HG02610 (cell line): ENCODE measurements at regions not wholly inside any gene's neighbourhood (a gene's known extent, or its start where the extent isn't known, plus 50 kb on each side); places are given as distances from the start of the nearest gene placed in this dataset.
"Not testable (repeated sequence)": the region's sequence is repeated elsewhere in the genome, so short reads cannot be mapped to it uniquely, and the experiment has no call there.

Experiments
- ATAC-seq: cut with Tn5 transposase; IDR thresholded peaks from one replicate; pipeline ENCODE4 v1.9.1; 2021; ENCODE audit warnings: mild to moderate bottlenecking, moderate library complexity; ENCODE audit not compliant: unreplicated experiment

DNA sequence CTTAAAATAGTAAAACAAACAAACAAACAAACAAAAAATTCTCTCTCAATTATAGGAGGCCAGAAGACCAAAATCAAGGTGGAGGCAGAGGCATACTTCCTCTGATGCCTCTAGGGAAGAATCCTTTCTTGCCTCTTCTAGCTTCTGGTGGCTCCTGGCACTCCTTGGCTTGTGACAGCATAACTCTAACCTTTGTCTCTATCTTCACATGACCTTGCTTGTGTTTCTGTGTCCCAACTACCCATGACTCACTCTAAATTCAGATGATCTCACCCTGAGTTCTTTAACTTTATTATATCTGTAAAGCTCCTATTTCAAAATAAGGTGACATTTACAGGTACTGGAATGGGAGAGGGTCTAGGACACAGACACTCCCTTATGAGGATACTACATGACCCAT, 88.3 kb upstream of the ANTXRL start:
- no peak for ATAC-seq

DNA sequence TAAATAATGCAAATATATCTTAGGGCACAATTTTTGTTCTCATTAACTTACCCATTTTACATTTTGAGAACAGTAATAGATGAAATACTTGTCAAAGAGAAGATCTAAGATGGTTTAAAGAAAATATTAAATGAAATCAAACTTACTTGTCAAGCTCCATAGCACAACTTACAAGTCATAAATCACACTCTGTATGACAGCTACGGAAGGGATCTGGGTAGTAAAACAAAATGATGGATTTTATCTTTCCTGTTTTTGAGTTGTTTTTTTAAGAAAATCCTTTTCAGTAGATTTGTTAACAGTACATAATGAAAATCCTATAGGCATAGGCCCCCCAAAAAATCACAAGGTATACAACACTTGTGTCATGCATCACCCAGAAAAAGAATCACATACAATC, 84.4 kb upstream of the ANTXRL start:
- ATAC-seq: not testable (repeated sequence)

DNA sequence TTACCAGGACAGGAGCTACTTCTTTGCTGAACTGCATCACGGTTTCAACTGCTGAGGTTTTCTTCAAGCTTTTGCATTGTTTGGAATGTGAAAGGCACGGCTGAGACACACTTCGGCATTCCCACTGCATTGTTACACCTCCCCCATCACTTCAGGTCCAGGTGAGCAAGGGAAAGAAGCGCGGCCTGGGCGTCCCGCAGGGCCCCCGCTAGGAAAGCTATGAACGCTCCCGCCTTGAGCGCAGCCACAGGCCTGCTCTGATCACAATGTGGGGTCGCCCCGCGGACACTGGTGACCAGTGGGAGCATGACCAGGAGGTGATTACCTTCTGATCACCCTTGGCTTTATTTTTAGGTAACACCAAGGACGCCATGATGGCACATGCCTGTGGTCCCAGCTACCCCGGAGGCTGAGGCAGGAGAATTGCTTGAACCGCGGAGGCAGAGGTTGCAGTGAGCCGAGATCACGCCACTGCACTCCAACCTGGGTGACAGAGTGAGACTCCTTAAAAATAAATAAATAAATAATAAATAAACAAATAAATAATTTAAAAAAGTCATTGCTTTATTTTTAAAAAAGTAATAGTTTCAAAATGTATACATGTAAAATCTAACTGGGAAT, 82.2 kb upstream of the ANTXRL start:
- ATAC-seq: not testable (repeated sequence)

DNA sequence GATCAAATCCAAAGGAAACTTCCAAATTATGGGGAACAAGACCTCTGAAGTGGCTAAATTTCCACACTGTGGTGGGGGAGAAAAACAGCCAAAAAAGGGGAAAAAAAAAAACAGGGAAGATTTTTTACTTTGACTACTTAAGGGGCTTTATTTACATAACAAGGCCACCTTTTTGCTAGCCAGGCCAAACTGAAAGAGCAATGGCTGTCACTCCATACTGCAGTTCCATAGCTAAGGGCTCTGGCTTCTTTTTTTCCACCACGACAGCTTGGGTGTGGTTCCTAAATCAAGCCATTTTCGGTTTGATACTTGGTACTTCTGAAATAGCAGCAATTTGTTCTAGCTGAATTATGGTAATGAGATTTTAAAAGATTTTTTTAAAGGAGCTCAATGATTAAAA, 76.4 kb upstream of the ANTXRL start:
- not testable (repeated sequence) for ATAC-seq

DNA sequence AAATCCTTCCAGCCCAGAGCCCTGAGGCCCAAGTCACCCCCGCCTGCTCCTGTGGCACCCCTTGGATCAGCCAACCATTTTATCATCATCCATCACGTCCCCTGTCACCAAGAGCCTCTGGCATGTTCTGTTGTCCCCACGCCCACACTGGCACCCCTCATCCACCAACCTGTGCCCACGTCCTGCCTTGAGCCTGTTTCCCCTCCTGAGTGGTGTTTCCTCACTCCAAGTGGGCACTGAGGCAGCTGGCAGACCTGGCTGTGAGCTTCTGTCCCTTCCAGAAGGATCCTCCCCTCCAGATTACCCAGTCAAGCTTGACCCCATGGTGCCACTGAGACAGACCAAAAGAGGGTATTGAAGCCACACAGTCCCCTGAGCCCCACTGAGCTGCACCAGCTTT, 71.4 kb upstream of the ANTXRL start:
- no peak for ATAC-seq

DNA sequence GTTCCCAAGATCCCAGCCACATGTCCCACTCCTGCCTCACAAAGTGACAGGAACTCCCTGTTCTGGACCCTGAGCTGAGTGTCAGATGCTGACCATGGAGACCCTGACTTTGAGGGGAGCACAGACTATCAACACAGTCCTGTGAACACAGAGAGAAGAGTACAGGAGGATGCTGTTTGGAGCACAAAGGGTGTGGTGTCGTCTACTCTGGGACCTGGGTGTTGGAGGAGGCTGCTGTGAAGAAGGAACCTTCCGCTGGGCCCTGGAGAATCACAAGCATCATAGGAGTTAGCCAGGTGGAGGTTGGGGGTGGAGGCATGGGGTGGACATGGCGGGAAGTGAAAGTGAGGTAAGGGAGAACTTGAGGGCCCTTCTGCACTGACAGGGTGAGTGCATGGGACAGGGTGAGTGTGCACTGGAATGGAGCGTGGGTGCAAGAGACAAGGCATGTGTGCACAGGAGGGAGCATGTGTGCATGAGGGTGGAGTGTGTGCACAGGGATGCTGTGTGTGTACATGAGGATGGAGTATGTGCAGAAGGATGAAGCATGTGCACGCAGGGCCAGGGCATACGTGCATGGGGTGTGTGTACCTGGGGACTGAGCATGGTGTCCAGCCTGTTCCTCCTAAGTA, 70.7 kb upstream of the ANTXRL start:
- no peak for ATAC-seq

DNA sequence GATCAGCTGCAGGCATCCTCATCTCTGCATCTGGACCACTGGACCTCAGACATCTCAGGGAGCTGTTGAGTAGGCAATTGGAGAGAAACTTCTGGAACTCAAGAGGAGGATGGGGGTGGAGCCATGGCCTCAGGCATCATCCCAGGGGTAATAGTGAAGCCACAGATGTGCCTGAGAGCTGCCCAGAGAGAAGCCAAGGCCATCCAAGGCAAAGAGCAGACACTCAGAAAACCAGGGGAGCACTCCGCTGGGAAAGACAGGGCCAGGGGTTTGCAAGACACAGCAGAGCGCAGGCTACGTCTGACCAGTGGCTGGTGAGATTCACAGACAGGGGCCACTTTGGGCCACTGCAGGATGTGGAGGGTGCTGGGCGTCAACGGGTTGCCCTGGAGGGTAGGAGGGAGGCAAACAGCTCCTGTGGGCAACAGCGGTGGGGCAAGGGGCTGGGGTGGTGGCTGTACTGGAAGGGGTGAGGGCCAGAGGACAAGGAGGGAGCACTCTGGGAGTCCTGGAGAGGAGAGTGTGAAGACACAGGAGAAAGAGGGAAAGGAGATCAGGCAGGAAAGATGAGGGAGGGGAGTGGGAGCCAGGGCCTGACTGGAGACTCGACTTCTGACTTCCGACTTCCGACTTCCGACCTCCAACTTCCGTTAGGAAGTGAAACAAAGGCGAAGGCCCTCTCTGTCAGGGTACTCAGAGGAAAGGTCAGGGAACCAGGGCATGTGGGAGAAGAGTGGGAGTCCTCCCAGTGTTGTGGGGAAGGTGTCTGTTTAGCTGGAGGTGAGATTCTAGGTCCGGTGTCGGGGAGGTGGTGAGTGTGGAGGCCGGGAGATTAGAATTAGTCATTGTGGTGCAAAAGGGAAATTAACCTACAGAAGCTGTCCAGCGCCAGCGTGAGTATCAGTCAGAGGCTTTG, 69.7 kb upstream of the ANTXRL start:
- peak; percentile 48 for ATAC-seq

DNA sequence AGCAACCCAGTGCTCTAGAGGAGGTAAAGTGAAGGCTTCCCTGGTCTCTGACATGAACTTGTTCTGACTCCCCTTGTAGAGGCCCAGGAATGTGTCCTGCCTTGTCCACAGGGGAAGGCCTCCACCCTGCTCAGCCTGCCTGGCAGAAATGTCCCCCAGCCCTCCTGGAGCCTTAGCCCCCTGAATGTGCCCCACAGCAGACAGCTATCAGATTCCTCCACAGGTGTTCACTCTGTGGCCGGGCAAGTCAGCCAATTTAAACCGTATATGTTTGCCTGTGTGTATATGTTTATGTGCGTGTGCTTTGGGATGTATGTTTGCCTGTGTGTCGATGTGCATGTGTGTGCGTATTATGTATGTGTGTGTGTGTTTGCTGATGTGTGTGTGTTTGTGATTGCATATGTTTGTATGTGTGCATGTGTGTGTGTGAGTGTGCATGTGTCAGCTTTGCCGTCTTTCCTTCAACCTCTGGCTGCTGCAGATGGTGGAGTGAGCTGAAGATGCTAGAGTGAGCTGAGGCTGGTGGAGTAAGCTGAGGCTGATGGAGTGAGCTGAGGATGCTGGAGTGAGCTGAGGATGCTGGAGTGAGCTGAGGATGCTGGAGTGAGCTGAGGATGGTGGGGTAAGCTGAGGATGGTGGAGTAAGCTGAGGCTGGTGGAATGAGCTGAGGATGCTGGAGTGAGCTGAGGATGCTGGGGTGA, 68.9 kb upstream of the ANTXRL start:
- no peak for ATAC-seq

DNA sequence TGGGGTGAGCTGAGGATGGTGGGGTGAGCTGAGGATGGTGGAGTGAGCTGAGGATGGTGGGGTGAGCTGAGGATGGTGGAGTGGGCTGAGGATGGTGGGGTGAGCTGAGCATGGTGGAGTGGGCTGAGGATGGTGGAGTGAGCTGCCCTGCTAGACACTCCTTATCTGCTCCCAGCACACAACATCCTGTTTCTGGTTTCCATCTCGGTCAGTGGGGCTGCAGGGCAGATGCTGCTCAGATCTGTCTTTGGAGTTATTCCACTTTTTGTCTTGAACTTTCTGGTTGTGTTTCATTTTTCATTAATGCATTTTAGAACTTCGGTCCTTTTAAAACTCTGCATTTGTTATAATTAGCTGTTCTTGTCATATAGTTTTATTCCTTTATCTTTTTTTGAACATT, 67.9 kb upstream of the ANTXRL start:
- ATAC-seq: no peak

DNA sequence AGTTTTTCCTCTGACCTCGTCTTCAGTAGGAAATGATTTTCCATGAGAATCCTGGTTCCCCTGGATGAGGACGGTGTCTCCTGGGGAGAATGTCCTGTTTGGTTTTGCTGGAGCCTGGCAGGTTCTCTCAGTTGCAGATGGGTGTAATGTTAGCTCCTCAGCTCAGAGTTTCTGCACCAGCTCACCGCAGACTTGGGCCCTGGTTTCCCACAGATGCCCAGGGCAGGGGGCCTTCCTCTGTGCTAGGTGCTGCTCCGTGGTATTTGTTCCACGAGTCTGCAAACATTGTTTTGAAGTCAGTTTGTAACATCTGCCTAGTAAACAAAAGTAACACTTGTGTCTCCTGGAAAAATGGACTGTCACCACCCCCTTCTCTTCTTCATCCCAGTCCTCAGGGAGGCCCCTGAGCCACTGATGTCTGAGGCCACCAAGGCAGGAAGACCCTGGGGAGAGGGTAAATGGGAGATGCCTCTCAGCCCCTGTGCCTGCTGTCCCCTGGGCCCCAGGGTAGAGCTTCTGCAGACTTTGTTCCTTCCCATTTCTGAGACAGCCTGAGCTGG, 67.3 kb upstream of the ANTXRL start:
- not testable (repeated sequence) for ATAC-seq

DNA sequence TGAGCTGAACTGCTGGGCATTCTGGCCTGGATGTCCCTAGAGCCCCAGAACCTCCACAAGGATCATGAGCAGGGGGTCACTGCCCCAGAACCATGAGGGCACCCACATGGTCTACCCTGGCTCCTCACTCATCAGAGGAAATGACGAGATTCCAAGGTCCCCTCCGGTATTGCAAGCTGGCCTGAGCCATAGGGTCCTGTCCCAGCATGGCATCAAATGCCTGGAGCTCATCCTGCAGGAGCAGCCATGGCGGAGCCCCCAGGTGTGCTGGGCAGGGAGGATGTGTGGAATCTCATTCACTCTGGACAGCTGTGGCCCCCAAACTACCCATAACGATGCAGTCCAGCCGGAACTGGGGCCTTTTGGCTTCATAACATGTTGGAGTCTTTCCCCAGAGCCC, 66.6 kb upstream of the ANTXRL start:
- ATAC-seq: no peak

DNA sequence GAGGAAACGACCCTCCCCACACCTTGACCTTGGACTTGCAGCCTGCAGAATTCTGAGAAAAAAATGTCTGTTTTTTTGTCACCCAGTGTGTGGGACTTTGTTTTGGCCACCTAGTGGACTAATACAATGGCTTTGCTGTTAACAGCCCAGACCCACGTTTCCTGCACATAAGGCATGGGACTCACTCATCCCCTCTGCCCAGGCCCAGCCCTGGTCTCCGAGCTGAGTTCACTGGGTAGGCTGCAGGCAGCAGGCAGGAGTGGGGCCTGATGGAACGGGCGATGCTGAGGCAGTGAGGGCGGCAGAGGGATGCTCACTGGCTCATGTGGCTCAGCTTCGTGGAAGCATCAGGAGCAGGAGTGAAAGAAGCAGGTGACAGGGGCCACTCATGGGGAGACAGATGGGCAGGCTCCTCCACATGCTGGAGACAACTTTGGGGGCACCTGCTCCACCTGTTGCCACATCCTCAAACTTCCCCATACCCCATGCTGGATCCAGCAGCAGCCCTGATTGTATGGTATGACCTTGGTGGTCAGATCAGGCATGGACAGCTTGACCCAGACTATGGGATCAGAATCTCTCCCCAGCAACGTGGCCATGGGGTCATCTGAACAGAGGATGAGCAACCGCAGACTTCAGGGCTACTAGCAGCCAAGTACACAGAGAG, 65.8 kb upstream of the ANTXRL start:
- no peak for ATAC-seq

DNA sequence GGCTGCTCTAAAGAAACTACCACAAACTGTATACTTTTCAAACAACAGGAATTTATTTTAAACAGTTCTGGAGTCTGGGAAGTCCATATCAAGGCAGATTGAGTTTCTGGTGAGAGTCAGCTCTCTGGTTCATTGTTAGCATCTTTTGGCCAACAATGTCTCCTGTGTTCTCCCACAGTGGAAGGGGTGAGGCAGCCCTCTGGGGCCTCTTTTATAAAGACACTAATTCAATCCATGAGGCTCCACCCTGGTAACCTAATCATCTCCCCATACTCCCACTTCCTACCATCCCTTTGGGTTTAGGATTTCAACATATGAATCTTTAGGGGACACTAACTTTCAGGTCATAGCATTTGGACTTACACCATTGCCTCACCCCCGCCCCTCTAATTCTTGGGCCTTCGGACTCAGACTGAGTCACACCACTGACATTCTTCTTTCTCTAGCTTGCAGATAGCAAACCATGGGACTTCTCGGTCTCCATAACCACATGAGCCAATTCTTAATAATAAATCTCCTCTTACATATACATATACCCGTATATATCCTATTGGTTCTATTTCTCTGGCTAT, 64.3 kb upstream of the ANTXRL start:
- ATAC-seq: no peak

DNA sequence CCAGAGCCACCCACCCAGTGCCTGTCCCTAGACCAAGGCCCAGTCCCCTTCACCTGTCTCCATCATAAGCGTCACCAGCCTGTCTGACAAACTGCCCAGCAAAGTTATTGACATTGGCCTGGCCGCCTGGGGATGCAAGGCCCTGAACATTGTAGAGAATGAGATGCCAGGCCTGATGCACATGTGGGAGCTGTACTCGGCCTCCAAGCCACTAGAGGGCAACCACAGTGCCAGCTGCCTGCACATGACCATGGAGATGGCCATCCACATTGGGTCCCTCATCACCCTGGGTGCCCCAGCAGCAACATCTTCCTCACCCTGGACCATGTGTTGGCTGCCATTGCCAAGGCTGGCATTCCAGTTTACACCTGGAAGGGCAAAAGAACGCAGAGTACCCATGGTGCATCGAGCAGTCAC, 63.7 kb upstream of the ANTXRL start:
- no peak for ATAC-seq

DNA sequence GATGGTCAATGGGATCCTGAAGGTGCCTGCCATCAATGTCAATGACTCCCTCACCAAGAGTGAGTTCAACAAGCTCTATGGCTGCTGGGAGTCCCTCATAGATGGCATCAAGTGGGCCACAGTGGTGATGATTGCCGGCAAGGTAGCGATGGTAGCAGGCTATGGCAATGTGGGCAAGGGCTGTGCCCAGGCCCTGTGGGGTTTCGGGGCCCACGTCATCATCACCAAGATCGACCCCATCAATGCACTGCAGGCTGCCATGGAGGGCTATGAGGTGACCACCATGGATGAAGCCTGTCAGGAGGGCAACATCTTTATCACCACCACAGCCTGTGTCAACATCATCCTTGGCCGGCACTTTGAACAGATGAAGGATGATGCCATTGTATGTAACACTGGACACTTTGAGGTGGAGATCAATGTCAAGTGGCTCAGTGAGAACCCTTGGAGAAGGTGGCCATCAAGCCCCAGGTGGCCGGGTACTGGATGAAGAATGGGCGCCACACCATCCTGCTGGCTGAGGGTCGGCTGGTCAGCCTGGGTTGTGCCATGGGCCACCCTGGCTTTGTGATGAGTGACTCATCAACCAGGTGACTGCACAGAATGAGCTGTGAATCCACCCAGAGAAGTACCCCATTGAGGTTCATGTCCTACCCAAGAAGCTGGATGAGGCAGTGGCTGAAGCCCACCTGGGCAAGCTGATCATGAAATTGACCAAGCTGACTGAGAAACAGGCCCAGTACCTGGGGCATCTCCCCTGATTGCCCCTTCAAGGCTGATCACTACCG, 63.0 kb upstream of the ANTXRL start:
- ATAC-seq: no peak

DNA sequence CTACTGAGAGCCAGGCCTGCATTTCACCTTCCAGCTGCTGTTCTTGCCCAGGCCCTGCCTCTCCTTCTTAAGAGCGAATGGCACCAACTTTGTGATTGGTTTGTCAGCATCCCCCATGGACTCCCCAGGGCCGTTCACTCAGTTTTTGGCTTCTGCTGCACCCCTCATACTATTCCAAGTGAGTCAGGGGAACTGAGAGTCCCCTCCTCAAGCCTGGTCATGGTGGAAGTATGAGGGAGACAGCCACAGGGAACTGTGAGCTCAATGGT, 62.4 kb upstream of the ANTXRL start:
- no peak for ATAC-seq

DNA sequence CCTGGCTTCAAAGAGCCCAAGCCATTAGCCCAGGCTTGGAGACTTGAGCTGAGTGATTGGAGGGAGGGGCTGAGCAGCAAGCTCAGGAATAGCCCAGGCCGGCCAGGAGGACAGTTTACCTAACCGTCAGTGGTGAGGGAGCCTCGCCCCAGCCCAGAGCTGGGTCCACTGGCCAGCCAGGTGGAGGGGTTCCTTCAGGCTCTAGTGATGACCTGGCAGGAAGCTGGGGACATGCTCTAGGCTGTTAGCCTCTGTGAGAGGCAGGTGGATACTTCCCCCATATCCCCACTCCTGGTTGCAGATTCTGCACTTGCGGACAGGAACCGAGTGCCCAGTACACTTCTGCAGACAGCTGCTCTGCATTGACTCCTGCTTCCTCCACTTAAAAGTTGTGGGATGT, 61.2 kb upstream of the ANTXRL start:
- ATAC-seq: no peak

DNA sequence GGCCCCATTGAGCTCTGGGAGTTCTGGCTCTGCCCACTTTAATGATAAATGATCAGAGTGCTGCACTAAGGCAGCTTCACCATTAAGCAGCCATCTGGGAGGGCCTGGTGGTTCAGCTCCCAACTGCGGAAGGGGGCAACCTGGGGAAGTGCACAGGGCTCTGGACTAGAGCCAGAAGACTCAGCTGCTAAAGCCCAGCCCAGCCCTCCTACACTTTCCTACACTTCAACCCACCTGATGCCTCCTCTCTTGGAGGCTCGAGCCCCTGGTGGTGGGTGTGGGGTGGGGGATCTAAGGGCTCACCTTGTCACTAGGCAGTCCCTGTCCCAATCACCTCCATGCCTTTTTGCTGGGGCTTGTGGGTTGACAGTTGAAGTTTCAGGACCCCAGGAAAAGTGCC, 60.6 kb upstream of the ANTXRL start:
- ATAC-seq: no peak

DNA sequence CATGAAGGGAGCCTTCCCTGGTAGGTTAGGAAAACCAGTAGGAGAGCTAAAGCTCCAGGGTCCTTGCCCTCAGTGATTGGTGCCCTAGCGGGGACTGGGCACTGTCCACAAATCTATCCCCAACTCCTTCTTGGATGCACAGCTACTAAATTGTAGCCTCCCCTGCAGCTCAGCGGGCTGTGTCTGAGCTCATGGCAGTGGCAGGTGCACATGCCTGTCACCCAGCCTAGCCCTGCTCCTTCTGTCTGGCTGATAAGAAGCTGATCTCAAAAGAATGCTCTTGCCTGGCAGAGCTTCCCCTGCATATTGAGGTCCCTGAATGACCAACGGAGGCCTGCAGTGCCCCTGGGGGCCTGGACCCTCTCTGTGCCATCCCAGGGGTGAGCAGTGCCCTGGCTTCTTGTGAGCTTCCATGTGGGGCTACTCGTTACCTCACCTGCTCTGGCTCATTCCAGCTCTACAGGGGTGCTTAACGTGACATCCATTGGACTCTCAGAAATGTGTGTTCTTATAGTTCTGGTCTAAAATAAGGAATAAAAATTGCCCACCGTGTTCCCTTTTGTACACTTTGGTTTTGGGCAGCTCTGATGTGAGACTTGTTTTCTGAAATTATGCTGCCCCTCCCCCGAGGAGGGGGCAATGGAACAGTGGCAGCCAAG, 59.8 kb upstream of the ANTXRL start:
- ATAC-seq: no peak
